Heart left ventricle (tissue), 16 donors: ENCODE measurements at regions not wholly inside any gene's neighbourhood (a gene's known extent, or its start where the extent isn't known, plus 50 kb on each side); places are given as distances from the start of the nearest gene placed in this dataset.
A peak's percentile ranks its signal among the peaks of the same experiment; 100 is the strongest.

ENCODE experiments used
- ATAC-seq, 4 donors: fragments of 200-7000 bp; cut with Tn5 transposase; one replicate each; pipeline ENCODE4 v1.9.1; 2020 to 2022; ENCODE audit warnings: moderate library complexity in 4 of 4, mild to moderate bottlenecking in 3 of 4, moderate number of reproducible peaks in 1 of 4
- DNase-seq, 5 donors: peaks; one replicate each; pipeline ENCODE4 v3.0.0-alpha.2; 2020
- H3K27ac ChIP-seq, 12 donors: fragments of 200-600 bp; sonication (generic) in 4 of 12; one replicate each; pipeline versions ENCODE4 v1.5.0 to v1.8.0; 2016 to 2022; ENCODE audit warnings: mild to moderate bottlenecking in 2 of 12
- H3K27me3 ChIP-seq, 9 donors: fragments of 200-600 bp; sonication (generic) in 2 of 9; one replicate each; pipeline versions ENCODE4 v1.5.1 to v1.8.0; 2016 to 2022; ENCODE audit warnings: mild to moderate bottlenecking in 3 of 9
- H3K36me3 ChIP-seq, 9 donors: fragments of 200-600 bp; sonication (generic) in 2 of 9; one replicate each; pipeline versions ENCODE4 v1.5.0 to v1.8.0; 2018 to 2022; ENCODE audit warnings: mild to moderate bottlenecking in 2 of 9
- H3K4me1 ChIP-seq, 12 donors: fragments of 200-600 bp; sonication (generic) in 4 of 12; one replicate each; pipeline versions ENCODE4 v1.5.0 to v1.8.0; 2016 to 2022; ENCODE audit warnings: mild to moderate bottlenecking in 3 of 12
- H3K4me3 ChIP-seq, 12 donors: fragments of 200-600 bp; sonication (generic) in 4 of 12; one replicate each; pipeline versions ENCODE4 v1.5.0 to v1.8.0; 2017 to 2022; ENCODE audit warnings: mild to moderate bottlenecking in 9 of 12, moderate library complexity in 4 of 12
- H3K9me3 ChIP-seq, 12 donors: fragments of 200-600 bp; sonication (generic) in 4 of 12; one replicate each; pipeline versions ENCODE4 v1.5.0 to v1.8.0; 2016 to 2022; ENCODE audit warnings: mild to moderate bottlenecking in 1 of 12
- CTCF ChIP-seq, 12 donors: fragments of 200-600 bp; sonication (generic) in 4 of 12; IDR thresholded peaks; one replicate each; pipeline versions ENCODE4 v1.5.0 to v1.8.0; 2018 to 2022; ENCODE audit warnings: antibody characterized with exemption in 12 of 12, mild to moderate bottlenecking in 5 of 12
- POLR2A ChIP-seq, 2 donors: fragments of 450-650 bp; IDR thresholded peaks; one replicate each; pipeline ENCODE4 v1.6.1; 2017; ENCODE audit warnings: antibody characterized with exemption in 2 of 2, mild to moderate bottlenecking in 2 of 2, moderate library complexity in 2 of 2
- WGBS, 4 donors: extraction: QIAGEN DNeasy Blood & Tissue Kit in 2 of 4; methylation state at CpG; one replicate each; pipeline versions ENCODE4 v1.1.5 to v1.1.7; 2013 to 2018; 5-methylcytosine and 5-hydroxymethylcytosine counted together
- intact Hi-C, 10 donors: fragments of 100-400 bp; cut with DNase I; formaldehyde crosslinking; loops; one replicate each; pipeline versions ENCODE4 v1.11.1 to v1.14.2; 2022
- donor health status: ischemic (EF 13 %, LVEDD 7.1; RV severe dilation, severe dysfunction).
- donor health status: healthy with polysubstance abuse.
- donor health status: DM: no; HTN: yes; CAD: no.
- donor health status: DM: no; HTN: no; CAD: no.
- donor health status: ischemic (EF 25% LVEDD 6.9; RV normal size, moderate dysfunction).
- donor health status: ischemic (EF 25% LVEDD 5.7; RV mildly dilated, moderate dysfunction).
- donor health status: healthy.
- donor health status: DM: yes; HTN: yes; CAD: no.
- donor health status: ischemic (EF 35%, LVEDD 5.7; RV mildly dilated, moderate dysfunction).
- donor health status: nonischemic (EF 11% LVEDD 7.7; RV severe dilation, severe dysfunction).
- donor health status: DM: yes; HTN: yes; CAD: no.
- donor health status: PGD.
- donor health status: ischemic (EF 29% LVEDD 5.4; RV normal size, mild dysfunction).
- donor health status: nonischemic (EF 23%, LVEDD 6.1; RV moderate dilation, normal function).

GRCh38 chr7:81604075-81604807 lies 165.6 kb downstream of the HGF start:
- H3K27me3 ChIP-seq, result no peaks in the 10 kb centered on the region
- peak in 1 of 5 donors; percentile 8 for DNase-seq
- H3K36me3 ChIP-seq, result no peaks in the 10 kb centered on the region
- H3K4me3 ChIP-seq, result no peak overlapping the region
- intact Hi-C loops, result no loop called here
- ATAC-seq, result peak in 2 of 4 donors; percentile 20 to 68
- no peaks in the 10 kb centered on the region for H3K9me3 ChIP-seq
- WGBS, 4 donors, result 39 to 49% (median 44%) methylated on average over 12 of the region's 12 CpGs
- H3K27ac ChIP-seq, result peak overlapping the region in 2 of 12 donors; percentile 37 to 65
- no peak for TF ChIP-seq POLR2A (IDR thresholded peaks at IDR 0.05)
- no peaks in the 10 kb centered on the region for H3K4me1 ChIP-seq

- ATAC-seq (no peak), DNase-seq (no peak)
- intact Hi-C loops, result loop anchor here in 1 of 10 donors (1.0 kb wide), 1 partner anchor 31 kb away; no protein-coding TSS in a partner anchor
- Histone ChIP-seq H3K9me3 (no peaks in the 10 kb centered on the region), H3K4me3 (no peak overlapping the region), H3K27me3 (no peaks in the 10 kb centered on the region), H3K36me3 (no peaks in the 10 kb centered on the region), H3K4me1 (no peaks in the 10 kb centered on the region), H3K27ac (no peak overlapping the region)
- TF ChIP-seq POLR2A (IDR thresholded peaks at IDR 0.05), result no peak
- no peak for TF ChIP-seq CTCF (IDR thresholded peaks at IDR 0.05)
- 49 to 78% (median 68%) methylated on average over 2 of the region's 2 CpGs for WGBS, 4 donors
Measured at GRCh38 chr7:81600608-81601007, 169.2 kb downstream of the HGF start.

- Histone ChIP-seq H3K36me3 (no peaks in the 10 kb centered on the region), H3K4me1 (no peaks in the 10 kb centered on the region), H3K4me3 (no peak overlapping the region), H3K27ac (no peak overlapping the region), H3K9me3 (no peaks in the 10 kb centered on the region), H3K27me3 (no peaks in the 10 kb centered on the region)
- 91 to 99% (median 94%) methylated on average over 1 of the region's 1 CpG for whole genome bisulfite sequencing, 4 donors
- intact Hi-C loops, result no loop called here
- no peak for DNase-seq
- TF ChIP-seq CTCF (IDR thresholded peaks at IDR 0.05) (no peak), POLR2A (IDR thresholded peaks at IDR 0.05) (no peak)
- ATAC-seq, result no peak
Measured at GRCh38 chr7:81598951-81599350, 170.9 kb downstream of the HGF start.

GRCh38 chr7:81594767-81595166 lies 175.1 kb downstream of the HGF start:
- intact Hi-C loops, result no loop called here
- peak in 1 of 4 donors; percentile 67 for ATAC-seq
- H3K4me1 ChIP-seq, result peaks cover 0 to 2% (median 0%) of the 10 kb centered on the region in 12 donors

More at GRCh38 chr7:81594767-81595166, 175.1 kb downstream of the HGF start:
- Histone ChIP-seq H3K36me3 (no peaks in the 10 kb centered on the region), H3K4me3 (no peak overlapping the region), H3K27me3 (no peaks in the 10 kb centered on the region), H3K27ac (no peak overlapping the region), H3K9me3 (no peaks in the 10 kb centered on the region)
- WGBS, 4 donors, result 62 to 81% (median 67%) methylated on average over 1 of the region's 1 CpG
- peak in 3 of 5 donors; percentile 30 to 38 (median 34) for DNase-seq
- no peak for TF ChIP-seq CTCF (IDR thresholded peaks at IDR 0.05)
- TF ChIP-seq POLR2A (IDR thresholded peaks at IDR 0.05), result no peak
